ENCODE measurements at regions not wholly inside any gene's neighbourhood (a gene's known extent, or its start where the extent isn't known, plus 50 kb on each side); places are given as distances from the start of the nearest gene placed in this dataset.

- Mint-ChIP-seq H3K4me1 (no peaks in the 10 kb centered on the region), H3K27me3 (peaks cover 0 to 9% of the 10 kb centered on the region in 2 donors), H3K4me3 (no peak overlapping the region), H3K9me3 (peaks cover 0 to 6% (median 5%) of the 10 kb centered on the region in 3 donors), H3K36me3 (no peaks in the 10 kb centered on the region), H3K27ac (no peak overlapping the region)
- Histone ChIP-seq H3K4me3 (ENCODE audit: control insufficient read depth in 1 of 2, extremely low read depth in 1 of 2, low read length in 1 of 2) (no peak overlapping the region), H3K36me3 (ENCODE audit: control insufficient read depth in 2 of 2, extremely low read depth in 1 of 2, insufficient read depth in 1 of 2, low read length in 1 of 2) (no peaks in the 10 kb centered on the region), H3K27me3 (replicated peaks in 1 of 2; ENCODE audit: control insufficient read depth in 2 of 2, extremely low read depth in 1 of 2, insufficient read depth in 2 of 2, low read length in 1 of 2) (no peaks in the 10 kb centered on the region), H3K9me3 (no peaks in the 10 kb centered on the region), H3K27ac (ENCODE audit: low read length) (no peak overlapping the region), H3K4me1 (ENCODE audit: control insufficient read depth in 1 of 2, extremely low read depth in 1 of 2, insufficient read depth in 2 of 2, low read length in 2 of 2) (no peaks in the 10 kb centered on the region)
- ChIA-PET CTCF (no interaction called here), POLR2A (no interaction called here)
- ATAC-seq (replicated peaks in 1 of 4) (no peak), DNase-seq (no peak)
- no CpG with 5 or more reads among the region's 2 CpGs for WGBS (ENCODE audit: insufficient coverage)
Observed at GRCh38 chr4:177064116-177064515, 245.6 kb upstream of the NEIL3 start.

DNA sequence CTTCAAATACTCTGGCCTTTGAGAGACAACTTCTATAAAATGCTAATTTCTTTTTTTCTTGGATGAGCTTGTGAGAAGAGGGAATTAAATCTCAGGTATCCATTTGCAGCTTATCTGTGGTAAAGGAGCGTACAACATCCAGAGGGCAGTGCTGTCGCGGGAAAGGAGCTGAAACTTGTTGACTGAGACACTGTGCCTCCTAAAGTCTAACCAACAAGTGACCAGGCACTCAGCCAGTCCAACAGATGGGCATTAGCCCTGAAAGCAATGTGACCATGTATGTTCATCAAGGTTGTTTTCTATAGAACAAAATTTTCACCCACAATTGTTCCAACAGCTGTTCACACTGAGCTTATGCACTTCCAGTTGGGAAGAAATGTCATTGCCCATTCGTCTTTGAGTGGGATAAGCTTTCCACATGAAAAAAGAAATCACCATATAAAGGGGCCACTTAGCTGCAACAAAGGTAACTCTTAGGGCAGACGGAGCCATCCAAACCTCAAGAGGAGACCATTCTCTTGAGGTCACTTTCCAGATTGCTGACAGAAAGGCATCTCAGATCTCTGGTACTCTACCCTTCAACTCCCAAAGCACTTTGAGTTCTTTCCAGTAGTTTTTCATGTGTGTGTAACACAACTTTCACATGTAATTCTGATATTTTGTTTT is 244.8 kb upstream of the NEIL3 start:
- Histone ChIP-seq H3K4me3 (ENCODE audit: control insufficient read depth in 1 of 2, extremely low read depth in 1 of 2, low read length in 1 of 2) (no peak overlapping the region), H3K27ac (ENCODE audit: low read length) (no peak overlapping the region), H3K9me3 (no peaks in the 10 kb centered on the region), H3K36me3 (ENCODE audit: control insufficient read depth in 2 of 2, extremely low read depth in 1 of 2, insufficient read depth in 1 of 2, low read length in 1 of 2) (no peaks in the 10 kb centered on the region), H3K4me1 (ENCODE audit: control insufficient read depth in 1 of 2, extremely low read depth in 1 of 2, insufficient read depth in 2 of 2, low read length in 2 of 2) (no peaks in the 10 kb centered on the region), H3K27me3 (replicated peaks in 1 of 2; ENCODE audit: control insufficient read depth in 2 of 2, extremely low read depth in 1 of 2, insufficient read depth in 2 of 2, low read length in 1 of 2) (no peaks in the 10 kb centered on the region)
- ChIA-PET CTCF (no interaction called here), POLR2A (no interaction called here)
- Mint-ChIP-seq H3K27ac (no peak overlapping the region), H3K36me3 (no peaks in the 10 kb centered on the region), H3K9me3 (peaks cover 0 to 6% (median 5%) of the 10 kb centered on the region in 3 donors), H3K4me3 (no peak overlapping the region), H3K4me1 (no peaks in the 10 kb centered on the region), H3K27me3 (peaks cover 0 to 6% of the 10 kb centered on the region in 2 donors)
- no peak for ATAC-seq (replicated peaks in 1 of 4)
- 75% methylated on average over 4 of the region's 5 CpGs for WGBS (ENCODE audit: insufficient coverage)
- no peak for DNase-seq

DNA sequence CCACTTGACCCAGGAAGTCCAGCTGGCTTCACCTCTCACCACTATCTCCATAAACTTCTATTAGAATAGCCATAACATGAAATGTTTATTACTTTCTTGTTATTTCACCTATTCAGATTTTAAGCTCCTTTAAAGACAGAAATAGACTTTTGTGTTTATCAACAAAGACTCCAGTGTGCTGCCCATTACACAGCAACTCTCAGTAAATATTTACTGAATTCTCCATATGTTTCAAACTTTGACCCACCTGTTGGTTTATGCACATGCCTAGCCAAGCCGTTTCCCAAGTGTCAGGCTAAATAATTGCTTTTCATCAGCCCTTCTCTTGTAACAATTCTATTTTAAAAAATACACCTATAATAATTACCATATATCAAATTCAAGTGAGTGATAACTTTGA is 242.9 kb upstream of the NEIL3 start:
- no peak overlapping the region for H3K4me3 ChIP-seq (ENCODE audit: control insufficient read depth in 1 of 2, extremely low read depth in 1 of 2, low read length in 1 of 2)
- no peaks in the 10 kb centered on the region for H3K27me3 ChIP-seq (replicated peaks in 1 of 2; ENCODE audit: control insufficient read depth in 2 of 2, extremely low read depth in 1 of 2, insufficient read depth in 2 of 2, low read length in 1 of 2)
- no peaks in the 10 kb centered on the region for H3K4me1 ChIP-seq (ENCODE audit: control insufficient read depth in 1 of 2, extremely low read depth in 1 of 2, insufficient read depth in 2 of 2, low read length in 2 of 2)
- H3K27ac ChIP-seq (ENCODE audit: low read length), result no peak overlapping the region
- POLR2A ChIA-PET, result no interaction called here
- Mint-ChIP-seq H3K4me1 (no peaks in the 10 kb centered on the region), H3K36me3 (no peaks in the 10 kb centered on the region), H3K4me3 (no peak overlapping the region), H3K27me3 (peaks cover 0 to 6% of the 10 kb centered on the region in 2 donors), H3K27ac (no peak overlapping the region), H3K9me3 (peaks cover 0 to 6% (median 5%) of the 10 kb centered on the region in 3 donors)
- no peaks in the 10 kb centered on the region for H3K9me3 ChIP-seq
- CTCF ChIA-PET, result no interaction called here
- ATAC-seq (replicated peaks in 1 of 4), result no peak
- 17% methylated on average over 1 of the region's 1 CpG for WGBS (ENCODE audit: insufficient coverage)
- no peaks in the 10 kb centered on the region for H3K36me3 ChIP-seq (ENCODE audit: control insufficient read depth in 2 of 2, extremely low read depth in 1 of 2, insufficient read depth in 1 of 2, low read length in 1 of 2)
- no peak for DNase-seq

DNA sequence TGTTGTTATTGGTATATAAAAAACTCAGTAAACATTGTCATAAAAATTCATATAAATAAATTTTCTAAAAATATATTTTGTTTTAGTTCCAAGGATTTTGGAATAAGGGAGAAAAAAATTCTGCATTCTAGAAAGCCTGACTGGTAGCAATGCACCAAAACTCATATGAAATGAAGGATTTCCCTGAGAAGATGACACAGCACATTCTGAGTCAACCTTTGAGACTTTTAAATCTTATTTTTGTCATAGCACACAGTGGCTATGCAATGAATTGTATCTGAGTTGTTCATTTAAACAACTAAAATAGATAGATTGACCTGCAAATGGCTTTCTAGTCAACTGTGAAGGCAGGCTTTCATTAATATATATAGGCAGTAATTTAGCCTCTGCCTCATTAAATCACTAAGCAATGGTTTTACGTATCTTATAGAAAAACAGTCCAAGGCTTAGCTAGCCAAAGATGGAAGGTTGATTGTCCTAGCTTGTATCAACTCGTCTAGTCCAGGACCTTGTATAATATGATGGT is 239.1 kb upstream of the NEIL3 start:
- CTCF ChIA-PET, result no interaction called here
- no peak overlapping the region for H3K4me3 ChIP-seq (ENCODE audit: control insufficient read depth in 1 of 2, extremely low read depth in 1 of 2, low read length in 1 of 2)
- no peaks in the 10 kb centered on the region for H3K27me3 ChIP-seq (replicated peaks in 1 of 2; ENCODE audit: control insufficient read depth in 2 of 2, extremely low read depth in 1 of 2, insufficient read depth in 2 of 2, low read length in 1 of 2)
- peaks cover 0 to 7% of the 10 kb centered on the region in 2 donors for H3K27me3 Mint-ChIP-seq
- no peak overlapping the region for H3K27ac Mint-ChIP-seq
- no peak overlapping the region for H3K27ac ChIP-seq (ENCODE audit: low read length)
- no peaks in the 10 kb centered on the region for H3K36me3 ChIP-seq (ENCODE audit: control insufficient read depth in 2 of 2, extremely low read depth in 1 of 2, insufficient read depth in 1 of 2, low read length in 1 of 2)
- 60% methylated on average over 1 of the region's 2 CpGs for WGBS (ENCODE audit: insufficient coverage)
- H3K36me3 Mint-ChIP-seq, result no peaks in the 10 kb centered on the region
- POLR2A ChIA-PET, result no interaction called here
- H3K4me1 ChIP-seq (ENCODE audit: control insufficient read depth in 1 of 2, extremely low read depth in 1 of 2, insufficient read depth in 2 of 2, low read length in 2 of 2), result no peaks in the 10 kb centered on the region
- no peak overlapping the region for H3K4me3 Mint-ChIP-seq
- H3K9me3 ChIP-seq, result no peaks in the 10 kb centered on the region
- ATAC-seq (replicated peaks in 1 of 4), result no peak
- no peak for DNase-seq
- H3K9me3 Mint-ChIP-seq, result no peaks in the 10 kb centered on the region
- no peaks in the 10 kb centered on the region for H3K4me1 Mint-ChIP-seq

GRCh38 chr4:177077095-177077971 is 232.3 kb upstream of the NEIL3 start:
- no peaks in the 10 kb centered on the region for H3K4me1 Mint-ChIP-seq
- no peaks in the 10 kb centered on the region for H3K9me3 Mint-ChIP-seq
- ChIA-PET POLR2A (no interaction called here), CTCF (no interaction called here)
- H3K27me3 Mint-ChIP-seq, result peaks cover 0 to 7% of the 10 kb centered on the region in 2 donors
- Histone ChIP-seq H3K4me1 (ENCODE audit: control insufficient read depth in 1 of 2, extremely low read depth in 1 of 2, insufficient read depth in 2 of 2, low read length in 2 of 2) (no peaks in the 10 kb centered on the region), H3K36me3 (ENCODE audit: control insufficient read depth in 2 of 2, extremely low read depth in 1 of 2, insufficient read depth in 1 of 2, low read length in 1 of 2) (no peaks in the 10 kb centered on the region), H3K4me3 (ENCODE audit: control insufficient read depth in 1 of 2, extremely low read depth in 1 of 2, low read length in 1 of 2) (no peak overlapping the region), H3K27me3 (replicated peaks in 1 of 2; ENCODE audit: control insufficient read depth in 2 of 2, extremely low read depth in 1 of 2, insufficient read depth in 2 of 2, low read length in 1 of 2) (no peaks in the 10 kb centered on the region), H3K27ac (ENCODE audit: low read length) (no peak overlapping the region), H3K9me3 (no peaks in the 10 kb centered on the region)
- no peak for DNase-seq
- WGBS (ENCODE audit: insufficient coverage), result no CpG with 5 or more reads among the region's 4 CpGs
- H3K36me3 Mint-ChIP-seq, result no peaks in the 10 kb centered on the region
- H3K4me3 Mint-ChIP-seq, result no peak overlapping the region
- ATAC-seq (replicated peaks in 1 of 4), result no peak
- no peak overlapping the region for H3K27ac Mint-ChIP-seq

DNA sequence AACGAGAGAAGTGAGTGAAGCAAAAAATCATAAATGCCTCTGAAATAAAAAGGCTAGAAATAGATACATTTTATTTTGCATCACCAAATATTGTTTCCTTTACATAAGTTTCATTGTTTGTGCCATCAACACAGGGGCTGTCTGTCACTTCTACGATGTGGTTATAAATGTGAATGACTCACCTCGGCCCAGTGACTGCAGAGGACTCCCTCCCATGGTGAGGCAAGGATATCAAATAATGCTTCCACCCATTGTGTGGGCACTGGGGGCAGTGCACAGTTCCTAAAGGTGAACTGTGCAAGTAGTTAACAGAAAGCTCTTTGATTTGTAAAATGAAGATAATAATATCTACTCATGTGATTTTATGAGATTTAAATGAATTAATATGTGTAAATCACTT is 230.3 kb upstream of the NEIL3 start:
- no peak overlapping the region for H3K27ac ChIP-seq (ENCODE audit: low read length)
- DNase-seq (no peak), ATAC-seq (replicated peaks in 1 of 4) (no peak)
- H3K9me3 Mint-ChIP-seq, result no peaks in the 10 kb centered on the region
- CTCF ChIA-PET, result no interaction called here
- H3K27me3 ChIP-seq (replicated peaks in 1 of 2; ENCODE audit: control insufficient read depth in 2 of 2, extremely low read depth in 1 of 2, insufficient read depth in 2 of 2, low read length in 1 of 2), result no peaks in the 10 kb centered on the region
- H3K36me3 ChIP-seq (ENCODE audit: control insufficient read depth in 2 of 2, extremely low read depth in 1 of 2, insufficient read depth in 1 of 2, low read length in 1 of 2), result no peaks in the 10 kb centered on the region
- WGBS (ENCODE audit: insufficient coverage), result no CpG with 5 or more reads among the region's 3 CpGs
- H3K4me1 Mint-ChIP-seq, result no peaks in the 10 kb centered on the region
- no peak overlapping the region for H3K27ac Mint-ChIP-seq
- H3K4me3 Mint-ChIP-seq, result no peak overlapping the region
- no peaks in the 10 kb centered on the region for H3K36me3 Mint-ChIP-seq
- no peaks in the 10 kb centered on the region for H3K9me3 ChIP-seq
- H3K4me3 ChIP-seq (ENCODE audit: control insufficient read depth in 1 of 2, extremely low read depth in 1 of 2, low read length in 1 of 2), result no peak overlapping the region
- POLR2A ChIA-PET, result no interaction called here
- no peaks in the 10 kb centered on the region for H3K4me1 ChIP-seq (ENCODE audit: control insufficient read depth in 1 of 2, extremely low read depth in 1 of 2, insufficient read depth in 2 of 2, low read length in 2 of 2)
- H3K27me3 Mint-ChIP-seq, result peaks cover 0 to 7% of the 10 kb centered on the region in 2 donors
